ENCODE measurements at regions not wholly inside any gene's neighbourhood (a gene's known extent, or its start where the extent isn't known, plus 50 kb on each side); places are given as distances from the start of the nearest gene placed in this dataset.
A peak's percentile ranks its signal among the peaks of the same experiment; 100 is the strongest.
"Not testable (repeated sequence)": the region's sequence is repeated elsewhere in the genome, so short reads cannot be mapped to it uniquely, and the experiment has no call there.

- DNase-seq = peak; percentile 56
Observed at GRCh38 chr1:9442278-9442846, 96.9 kb upstream of the SLC25A33 start.

- DNase-seq = no peak
Observed at GRCh38 chr1:9442986-9443385, 96.3 kb upstream of the SLC25A33 start.

- DNase-seq = peak; percentile 79
Observed at GRCh38 chr1:9443913-9444445, 95.3 kb upstream of the SLC25A33 start.

DNA sequence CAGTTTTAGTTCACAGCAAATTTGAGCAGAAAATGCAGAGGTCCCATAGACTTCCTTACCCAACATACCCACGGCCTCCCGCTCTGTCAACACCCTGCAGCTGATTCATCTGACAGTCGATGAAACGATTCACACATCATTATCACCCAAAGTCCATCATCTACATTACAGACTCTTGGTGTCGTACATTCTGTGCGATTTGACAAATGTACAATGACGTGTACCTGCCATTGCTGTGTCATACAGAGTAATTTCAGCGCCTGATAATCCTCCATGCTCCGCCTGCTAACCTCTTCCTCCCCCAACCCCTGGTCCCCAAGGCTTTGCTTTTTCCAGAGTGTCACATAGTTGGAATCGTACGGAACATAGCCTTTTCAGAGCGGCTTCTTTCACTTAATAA, 94.7 kb upstream of the SLC25A33 start:
- DNase-seq = peak; percentile 37

GRCh38 chr1:9445081-9445480, 94.2 kb upstream of the SLC25A33 start:
- DNase-seq = not testable (repeated sequence)

- no peak for DNase-seq
Observed at GRCh38 chr1:9447215-9447960, 91.9 kb upstream of the SLC25A33 start.

DNA sequence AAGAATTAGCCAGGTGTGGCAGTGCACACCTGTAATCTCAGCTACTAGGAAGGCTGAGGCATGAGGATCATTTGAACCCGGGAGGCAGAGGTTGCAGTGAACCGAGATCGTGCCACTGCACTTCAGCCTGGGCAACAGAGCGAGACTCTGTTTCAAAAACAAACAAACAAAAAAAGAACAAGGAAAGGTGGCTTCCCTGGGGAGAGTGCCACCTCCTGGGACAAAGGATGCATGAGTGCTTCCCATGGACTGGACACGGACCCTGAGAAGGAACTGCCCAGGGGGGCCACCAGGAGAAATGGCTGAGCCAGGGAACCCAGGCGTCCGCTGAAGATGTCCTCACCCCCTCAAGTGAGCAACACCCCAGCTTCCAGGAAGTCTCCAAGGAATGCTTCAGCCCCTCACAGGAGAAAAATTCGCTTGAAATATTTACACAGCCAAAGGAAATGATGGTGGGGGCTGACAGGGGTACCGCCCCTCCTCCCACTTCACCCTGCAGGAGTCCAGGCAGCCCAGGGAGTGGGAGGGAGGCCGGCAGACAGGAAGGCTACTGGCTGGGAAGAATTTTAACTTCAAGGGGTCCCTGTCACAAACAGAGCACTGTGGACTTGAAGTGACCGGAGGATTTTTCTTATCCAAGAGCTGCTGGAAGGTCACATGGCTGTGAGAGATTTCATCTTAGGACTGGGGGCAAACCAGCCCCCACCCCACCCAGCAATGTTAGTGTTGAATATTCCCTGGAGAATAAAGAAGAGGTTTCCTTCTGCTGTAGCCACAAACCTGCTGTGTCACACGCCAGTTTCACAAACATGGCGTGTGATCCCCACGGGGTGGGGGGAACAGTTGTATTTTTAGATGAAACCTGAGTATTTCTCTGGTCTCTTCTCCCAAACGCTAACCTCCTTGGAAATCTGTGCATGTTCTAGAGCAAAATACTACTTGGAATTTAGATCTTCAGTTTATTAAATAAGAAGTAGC, 90.8 kb upstream of the SLC25A33 start:
- DNase-seq = peak; percentile 65

DNA sequence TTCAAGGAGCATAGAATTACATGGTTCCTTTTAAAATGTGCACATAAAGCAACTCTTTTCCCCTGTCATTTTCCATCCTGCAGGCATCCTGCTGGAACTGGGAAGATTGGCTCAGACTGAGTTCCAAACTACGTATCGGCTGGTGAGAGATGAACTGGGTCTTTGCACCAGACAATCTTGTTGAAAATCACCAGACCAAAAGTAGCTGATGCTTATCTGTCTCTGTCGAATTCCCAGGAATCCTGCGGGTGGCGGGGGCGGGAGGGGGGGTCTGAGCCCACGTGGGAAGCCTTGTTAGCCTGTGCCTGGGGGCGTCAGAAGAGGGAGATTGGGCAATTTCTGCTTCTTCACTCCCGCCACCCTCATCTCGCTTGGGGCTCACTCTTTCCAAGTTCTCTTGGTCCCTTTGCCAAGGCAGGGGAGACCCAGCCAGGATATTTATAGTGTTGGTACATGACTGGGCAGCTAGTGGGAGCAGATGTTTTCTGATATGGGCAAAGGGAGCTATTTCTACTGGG, 90.1 kb upstream of the SLC25A33 start:
- DNase-seq = peak; percentile 77

- DNase-seq = no peak
Observed at GRCh38 chr1:9449976-9450696, 89.1 kb upstream of the SLC25A33 start.

- DNase-seq = no peak
Observed at GRCh38 chr1:9451081-9451480, 88.2 kb upstream of the SLC25A33 start.

GRCh38 chr1:9452516-9453140, 86.6 kb upstream of the SLC25A33 start:
- no peak for DNase-seq

DNA sequence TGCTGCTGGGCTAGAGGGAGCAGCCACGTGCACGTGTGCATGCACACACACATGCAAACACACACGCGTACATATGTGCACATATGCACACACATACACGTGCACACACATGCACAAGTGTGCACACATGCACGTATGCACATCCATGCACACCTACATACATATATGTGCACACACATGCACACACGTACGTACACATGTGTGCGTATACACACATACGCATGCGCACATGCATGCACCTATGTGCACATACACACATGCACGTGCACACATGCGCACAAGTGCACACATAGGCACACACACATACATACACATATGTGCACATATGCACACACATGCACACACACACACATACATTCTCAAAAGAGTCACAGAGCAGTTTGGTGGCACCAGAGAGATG, 85.9 kb upstream of the SLC25A33 start:
- DNase-seq = no peak

DNA sequence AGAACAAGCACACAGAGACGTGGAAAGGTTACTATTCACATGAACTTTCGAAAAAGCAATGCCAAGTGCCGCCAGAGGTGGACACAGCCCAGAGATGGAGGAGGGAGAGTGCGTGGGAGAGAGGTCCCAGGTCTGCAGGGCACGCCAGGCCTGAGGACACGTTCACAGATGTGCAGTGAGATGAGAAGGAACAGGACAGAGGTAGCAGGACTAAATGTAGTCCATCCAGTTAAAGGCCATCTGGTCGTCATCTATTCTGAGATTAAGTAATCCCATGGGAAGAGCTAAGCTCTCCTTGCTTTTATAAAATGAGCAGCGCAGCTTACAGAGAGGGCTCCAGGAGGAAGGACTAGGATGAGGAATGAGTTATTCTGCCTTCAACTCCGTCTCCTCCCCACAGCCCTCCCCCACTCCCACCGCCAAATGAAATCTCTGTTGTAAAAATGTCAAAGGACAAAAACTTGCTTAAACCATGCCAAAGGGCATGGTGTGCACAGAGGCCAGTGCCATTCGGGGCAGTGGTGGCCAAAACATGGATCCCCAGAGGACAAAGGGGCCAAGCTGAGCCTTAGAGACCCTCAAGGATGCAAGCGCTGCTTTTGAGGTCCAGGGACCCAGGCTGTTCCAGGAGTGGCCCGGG, 85.4 kb upstream of the SLC25A33 start:
- no peak for DNase-seq

- DNase-seq = no peak
Observed at GRCh38 chr1:9454494-9455066, 84.7 kb upstream of the SLC25A33 start.

- DNase-seq = peak; percentile 71
Observed at GRCh38 chr1:9455487-9456234, 83.6 kb upstream of the SLC25A33 start.

- no peak for DNase-seq
Observed at GRCh38 chr1:9456833-9457232, 82.4 kb upstream of the SLC25A33 start.

DNA sequence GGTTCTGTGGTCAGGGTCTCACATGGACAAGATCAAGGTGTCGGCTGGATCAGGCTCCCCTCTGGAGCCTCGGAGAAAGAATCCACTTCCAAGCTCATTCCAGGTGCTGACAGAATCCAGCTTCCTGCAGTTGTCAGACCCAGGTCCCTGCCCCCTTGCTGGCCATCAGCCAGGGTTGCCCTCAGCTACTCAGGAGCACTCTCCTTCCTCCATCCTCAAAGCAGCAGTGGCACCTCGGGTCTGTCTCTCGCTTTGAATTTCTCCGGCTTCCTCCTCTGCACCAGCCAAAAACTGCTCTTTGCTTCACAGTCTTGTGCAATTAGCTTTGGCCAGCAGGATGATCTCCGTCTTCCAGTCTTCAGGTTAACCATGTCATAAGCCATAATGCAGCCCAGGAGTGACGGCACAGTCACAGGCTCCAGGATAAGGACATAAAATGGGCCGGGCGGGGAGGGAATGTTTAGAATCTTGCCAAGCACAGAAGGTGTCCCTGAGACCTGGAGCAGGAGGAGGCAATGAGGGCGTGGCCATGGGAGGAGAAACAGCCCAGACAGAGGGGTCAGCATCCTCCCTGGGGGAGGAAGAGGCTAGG, 79.4 kb upstream of the SLC25A33 start:
- no peak for DNase-seq

DNA sequence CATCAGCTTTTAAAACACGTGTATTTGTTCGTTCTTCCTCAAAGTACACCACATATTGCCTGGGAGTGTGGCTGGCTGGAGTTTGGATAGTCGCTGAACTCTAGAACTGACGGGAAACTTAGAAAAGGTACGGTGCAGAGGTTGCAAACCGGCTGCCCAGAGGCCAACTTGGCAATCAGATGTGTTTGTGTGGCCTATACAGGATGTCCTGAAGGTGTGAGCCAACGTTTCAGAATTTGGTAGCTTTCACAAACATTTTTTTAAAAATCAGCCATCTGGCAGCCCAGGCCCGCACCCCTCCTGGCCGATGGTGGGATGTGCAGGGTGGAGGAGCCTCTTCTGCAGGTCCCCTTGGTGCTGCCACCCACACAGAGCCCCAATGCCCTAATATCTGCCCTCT, 73.6 kb upstream of the SLC25A33 start:
- DNase-seq = no peak
